ENCODE measurements at regions not wholly inside any gene's neighbourhood (a gene's known extent, or its start where the extent isn't known, plus 50 kb on each side); places are given as distances from the start of the nearest gene placed in this dataset.
"Not testable (repeated sequence)": the region's sequence is repeated elsewhere in the genome, so short reads cannot be mapped to it uniquely, and the experiment has no call there.

DNA sequence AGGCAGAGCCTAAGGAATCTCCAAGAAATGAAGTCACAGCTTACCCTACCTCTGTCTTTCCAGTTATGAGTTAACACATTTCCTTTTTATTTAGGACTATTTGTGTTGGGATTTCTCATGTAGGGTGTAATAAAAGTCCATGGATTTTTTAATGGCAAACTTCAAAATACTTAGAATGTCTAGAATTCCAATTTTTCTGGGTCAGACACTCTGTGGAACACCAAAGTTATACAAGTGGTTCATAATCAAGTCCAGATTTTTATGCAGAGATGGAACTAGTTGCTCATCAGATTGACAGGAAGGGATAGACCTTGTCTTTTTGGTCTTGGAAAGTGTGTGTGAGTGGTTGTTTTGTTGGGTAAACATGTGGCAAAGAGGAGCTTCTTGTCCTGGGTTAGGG, 69.8 kb upstream of the ADRA1D start:
- H3K79me1 ChIP-seq (ENCODE audit: insufficient read depth, low read depth, low read length, poor library complexity, severe bottlenecking), result no peaks in the 10 kb centered on the region
- H3K9me3 ChIP-seq (ENCODE audit: control insufficient read depth, low read depth, low read length), result no peaks in the 10 kb centered on the region
- TF ChIP-seq CTCF (conservative IDR thresholded peaks at IDR 0.05), result no peak
- H3K4me2 ChIP-seq (ENCODE audit: insufficient read depth, insufficient read length, low read length), result no peak overlapping the region
- H2BK5ac ChIP-seq (ENCODE audit: insufficient read length, low read length), result no peak overlapping the region
- H2AFZ ChIP-seq (ENCODE audit: low read length), result no peak overlapping the region
- no peak overlapping the region for H2BK12ac ChIP-seq (ENCODE audit: insufficient read length, low read depth, low read length)
- no peak overlapping the region for H2AK5ac ChIP-seq (ENCODE audit: insufficient read length, low read length)
- no peaks in the 10 kb centered on the region for H3K23me2 ChIP-seq (ENCODE audit: insufficient read length, low read depth, low read length, poor library complexity, severe bottlenecking)
- no peak overlapping the region for H3K18ac ChIP-seq (ENCODE audit: insufficient read length, low read depth, low read length)
- H4K20me1 ChIP-seq (ENCODE audit: control insufficient read depth, insufficient read depth, insufficient read length), result no peaks in the 10 kb centered on the region
- no peak overlapping the region for H4K5ac ChIP-seq (ENCODE audit: insufficient read length, low read depth, low read length)
- no peak overlapping the region for H4K91ac ChIP-seq (ENCODE audit: insufficient read length, low read depth, low read length)
- no peak overlapping the region for H3K27ac ChIP-seq (ENCODE audit: insufficient read length, low read depth, low read length)
- no peak overlapping the region for H3T11ph ChIP-seq (ENCODE audit: low read length)
- H3K4me1 Mint-ChIP-seq, result no peaks in the 10 kb centered on the region
- no peak overlapping the region for H2BK120ac ChIP-seq (ENCODE audit: low read depth, low read length, poor library complexity, severe bottlenecking)
- no peak for DNase-seq
- no peaks in the 10 kb centered on the region; a peak in 1 of 7 replicates for H3K36me3 Mint-ChIP-seq (ENCODE audit: insufficient read depth in 1 of 3, low read depth in 3 of 3)
- no peak overlapping the region for H3K56ac ChIP-seq (ENCODE audit: insufficient read length, low read depth, low read length)
- no peak overlapping the region for H3K4me3 Mint-ChIP-seq
- no peak overlapping the region for H3K4ac ChIP-seq (ENCODE audit: low read depth, low read length)
- H3K79me2 ChIP-seq (ENCODE audit: insufficient read depth, low read length), result no peaks in the 10 kb centered on the region
- H3K23ac ChIP-seq (ENCODE audit: insufficient read length, low read depth, low read length), result no peak overlapping the region
- peaks cover 3 to 6% of the 10 kb centered on the region in 2 experiments; a peak in 3 of 5 replicates for H3K9me3 Mint-ChIP-seq
- H3K14ac ChIP-seq (ENCODE audit: insufficient read depth, low read length), result no peak overlapping the region
- H4K8ac ChIP-seq (replicated peaks; ENCODE audit: insufficient read length, low read depth, low read length), result no peak overlapping the region
- no peak overlapping the region for H2BK15ac ChIP-seq (ENCODE audit: low read depth, low read length)
- H3K4me1 ChIP-seq (ENCODE audit: insufficient read depth, low read length), result no peaks in the 10 kb centered on the region
- no peak overlapping the region for H3K27ac Mint-ChIP-seq
- H3K27me3 Mint-ChIP-seq (ENCODE audit: low read depth), result peaks cover 7% of the 10 kb centered on the region
- no peak overlapping the region for H3K9ac ChIP-seq (ENCODE audit: extremely low read depth, insufficient read length, low read length)
- no peaks in the 10 kb centered on the region for H3K27me3 ChIP-seq (ENCODE audit: insufficient read depth, low read length)
- no peak overlapping the region for H2BK20ac ChIP-seq (ENCODE audit: low read depth, low read length, poor library complexity, severe bottlenecking)

GRCh38 chr20:4310616-4311015, 61.5 kb upstream of the ADRA1D start:
- WGBS (ENCODE audit: extremely low coverage, insufficient read length, low lambda C conversion rate), result no CpG with 5 or more reads among the region's 4 CpGs
- not testable (repeated sequence) for H3K18ac ChIP-seq (ENCODE audit: insufficient read length, low read depth, low read length); H3K4me3 Mint-ChIP-seq; H3K9me3 ChIP-seq (ENCODE audit: control insufficient read depth, low read depth, low read length); H2AK5ac ChIP-seq (ENCODE audit: insufficient read length, low read length); H3K27me3 Mint-ChIP-seq (ENCODE audit: low read depth); H3K4ac ChIP-seq (ENCODE audit: low read depth, low read length); H3K56ac ChIP-seq (ENCODE audit: insufficient read length, low read depth, low read length); H2BK20ac ChIP-seq (ENCODE audit: low read depth, low read length, poor library complexity, severe bottlenecking); H3K27me3 ChIP-seq (ENCODE audit: insufficient read depth, low read length); H3K4me1 ChIP-seq (ENCODE audit: insufficient read depth, low read length); DNase-seq; H2BK12ac ChIP-seq (ENCODE audit: insufficient read length, low read depth, low read length); H3K14ac ChIP-seq (ENCODE audit: insufficient read depth, low read length); H3K79me1 ChIP-seq (ENCODE audit: insufficient read depth, low read depth, low read length, poor library complexity, severe bottlenecking); H4K91ac ChIP-seq (ENCODE audit: insufficient read length, low read depth, low read length); H3K27ac Mint-ChIP-seq; H3K36me3 Mint-ChIP-seq (ENCODE audit: insufficient read depth in 1 of 3, low read depth in 3 of 3); H2AFZ ChIP-seq (ENCODE audit: low read length); H3K23me2 ChIP-seq (ENCODE audit: insufficient read length, low read depth, low read length, poor library complexity, severe bottlenecking); H3T11ph ChIP-seq (ENCODE audit: low read length); H3K23ac ChIP-seq (ENCODE audit: insufficient read length, low read depth, low read length); H3K4me1 Mint-ChIP-seq; H4K8ac ChIP-seq (replicated peaks; ENCODE audit: insufficient read length, low read depth, low read length); H4K5ac ChIP-seq (ENCODE audit: insufficient read length, low read depth, low read length); H2BK15ac ChIP-seq (ENCODE audit: low read depth, low read length); H2BK120ac ChIP-seq (ENCODE audit: low read depth, low read length, poor library complexity, severe bottlenecking); H4K20me1 ChIP-seq (ENCODE audit: control insufficient read depth, insufficient read depth, insufficient read length); H2BK5ac ChIP-seq (ENCODE audit: insufficient read length, low read length); H3K9ac ChIP-seq (ENCODE audit: extremely low read depth, insufficient read length, low read length); H3K4me2 ChIP-seq (ENCODE audit: insufficient read depth, insufficient read length, low read length); H3K79me2 ChIP-seq (ENCODE audit: insufficient read depth, low read length); H3K27ac ChIP-seq (ENCODE audit: insufficient read length, low read depth, low read length)
- H3K9me3 Mint-ChIP-seq, result peaks cover 16% of the 10 kb centered on the region in 2 experiments; a peak in 4 of 5 replicates

All from H9 (cell line).